GM21447 (cell line): ENCODE measurements at regions not wholly inside any gene's neighbourhood (a gene's known extent, or its start where the extent isn't known, plus 50 kb on each side); places are given as distances from the start of the nearest gene placed in this dataset.
"Not testable (repeated sequence)": the region's sequence is repeated elsewhere in the genome, so short reads cannot be mapped to it uniquely, and the experiment has no call there.

ENCODE experiments used
- ATAC-seq: cut with Tn5 transposase; IDR thresholded peaks from one replicate; pipeline ENCODE4 v1.9.1; 2021; ENCODE audit not compliant: unreplicated experiment

DNA sequence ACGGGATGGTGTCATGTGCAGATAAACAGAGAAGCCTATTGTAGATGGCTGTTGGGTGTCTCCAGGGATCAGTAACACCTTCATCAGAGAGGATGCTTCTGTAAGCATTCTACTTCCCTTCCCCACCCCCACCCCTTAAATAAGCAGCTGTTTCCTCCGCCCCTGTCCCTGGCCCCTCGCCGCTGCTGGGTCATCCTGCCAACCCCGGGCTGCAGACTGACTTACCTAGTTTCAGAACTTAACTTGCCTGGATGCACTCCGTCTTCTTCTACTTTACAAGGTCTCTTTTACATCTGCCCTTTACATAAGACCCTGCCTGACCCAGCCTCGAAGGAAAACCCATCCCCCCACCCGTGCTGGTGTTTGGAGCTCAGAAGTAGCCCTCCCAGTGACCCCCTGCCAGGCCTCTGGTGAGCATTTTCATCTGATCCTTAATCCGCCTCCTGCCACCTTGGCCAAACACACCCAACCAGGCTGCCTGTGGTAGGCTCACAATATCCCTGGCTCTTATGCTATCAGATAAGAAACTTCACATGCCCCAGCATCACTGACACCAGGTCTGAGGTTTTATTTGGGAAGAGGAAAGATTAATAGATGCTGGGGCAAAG, 103.0 kb upstream of the HES1 start:
- ATAC-seq, result no peak

DNA sequence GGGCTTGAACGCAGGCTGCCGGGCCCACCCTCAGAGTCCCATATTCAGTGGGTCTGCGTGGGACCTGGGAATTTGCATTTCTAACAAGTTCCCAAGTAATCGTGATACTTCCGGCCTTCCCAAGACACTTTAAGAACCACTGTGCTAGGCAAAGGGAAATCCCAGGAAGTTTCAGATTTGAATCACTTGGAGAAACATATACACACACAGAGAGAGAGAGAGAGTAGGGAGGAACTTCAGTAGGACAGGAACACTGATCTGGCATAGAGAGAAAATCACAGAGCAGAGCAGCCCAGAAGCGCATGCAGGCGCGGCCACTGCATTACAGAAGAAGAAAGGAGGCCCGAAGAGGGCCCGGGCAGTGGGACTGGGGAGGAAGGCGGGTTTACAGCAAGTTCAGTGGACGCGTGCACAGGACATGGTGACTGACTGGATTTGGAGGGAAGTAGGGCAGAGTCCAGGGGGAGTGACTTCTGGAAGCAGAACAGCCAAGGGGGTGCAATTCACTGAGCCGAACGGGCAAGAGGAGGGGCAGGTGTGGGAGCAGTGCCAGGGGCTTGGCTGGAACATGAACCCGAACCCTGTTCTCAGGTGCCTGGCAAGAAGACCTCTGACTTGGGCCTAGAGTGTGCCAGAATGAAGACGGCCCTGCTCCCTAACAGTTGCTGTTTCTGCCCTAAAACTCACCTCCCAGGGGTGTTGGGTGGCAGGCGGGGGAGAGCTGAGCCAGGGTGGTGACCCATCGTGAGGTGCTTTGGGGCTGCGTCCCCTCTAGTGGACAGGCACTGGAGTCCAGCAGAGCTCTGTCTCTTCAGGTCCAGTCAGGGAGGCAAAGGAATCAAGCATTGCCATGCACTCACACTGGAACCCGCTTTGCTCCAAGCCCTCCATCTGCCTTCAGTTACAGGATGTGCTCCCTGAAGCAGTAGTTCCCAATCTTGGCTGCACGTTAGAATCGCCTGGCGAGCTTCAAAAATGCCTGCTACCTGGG, 101.3 kb upstream of the HES1 start:
- ATAC-seq, result no peak

DNA sequence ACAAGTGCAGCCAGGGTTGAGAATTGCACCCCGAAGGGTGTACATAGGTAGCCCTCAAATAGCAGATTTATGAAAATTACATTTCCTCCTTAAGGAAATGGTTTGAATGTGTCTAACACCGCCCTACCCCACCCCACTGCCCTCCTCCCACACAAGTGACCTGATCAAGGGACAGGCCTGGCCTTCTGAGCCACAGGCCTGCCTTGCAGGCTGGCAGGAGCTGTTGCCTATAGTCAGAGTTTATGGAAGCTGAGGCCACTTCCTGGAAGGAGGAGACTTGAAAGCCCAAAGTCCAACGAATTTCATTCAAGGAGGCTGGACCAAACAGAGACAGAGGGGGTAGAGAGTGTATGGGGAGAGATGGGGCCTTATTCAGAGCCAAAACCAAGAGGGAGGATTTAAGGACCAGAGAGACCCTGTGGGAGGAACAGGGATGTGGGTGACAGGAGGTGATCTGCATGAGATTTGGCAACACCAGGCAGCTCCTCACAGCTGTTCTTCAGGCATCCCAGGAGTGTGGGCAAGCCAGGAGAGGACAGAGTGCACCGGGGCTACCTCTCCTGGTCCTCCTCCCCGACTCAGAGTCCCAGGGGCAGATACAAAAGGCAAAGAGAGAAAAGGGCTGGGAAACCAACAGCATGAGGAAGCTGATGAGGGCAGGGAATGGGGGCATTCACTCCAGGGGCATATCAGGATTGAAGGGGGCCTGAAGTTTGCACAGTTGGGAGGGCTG, 100.4 kb upstream of the HES1 start:
- ATAC-seq, result no peak

GRCh38 chr3:194036842-194037241, 99.1 kb upstream of the HES1 start:
- ATAC-seq, result no peak

DNA sequence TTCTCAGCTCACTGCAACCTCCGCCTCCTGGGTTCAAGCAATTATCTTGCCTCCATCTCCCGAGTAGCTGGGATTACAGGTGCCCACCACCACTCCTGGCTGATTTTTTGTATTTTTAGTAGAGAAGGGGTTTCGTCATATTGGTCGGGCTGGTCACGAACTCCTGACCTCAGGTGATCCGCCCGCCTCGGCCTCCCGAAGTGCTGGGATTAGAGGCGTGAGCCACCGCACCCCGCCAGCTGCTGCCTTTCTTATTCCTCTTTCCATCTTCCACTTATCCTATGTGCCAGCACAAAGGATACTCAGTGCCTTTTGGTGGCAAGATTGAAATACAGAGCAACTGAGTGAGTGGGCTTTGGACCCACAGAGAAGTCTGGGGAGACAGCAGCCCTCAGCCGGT, 97.6 kb upstream of the HES1 start:
- not testable (repeated sequence) for ATAC-seq

GRCh38 chr3:194038960-194039359, 97.0 kb upstream of the HES1 start:
- no peak for ATAC-seq

DNA sequence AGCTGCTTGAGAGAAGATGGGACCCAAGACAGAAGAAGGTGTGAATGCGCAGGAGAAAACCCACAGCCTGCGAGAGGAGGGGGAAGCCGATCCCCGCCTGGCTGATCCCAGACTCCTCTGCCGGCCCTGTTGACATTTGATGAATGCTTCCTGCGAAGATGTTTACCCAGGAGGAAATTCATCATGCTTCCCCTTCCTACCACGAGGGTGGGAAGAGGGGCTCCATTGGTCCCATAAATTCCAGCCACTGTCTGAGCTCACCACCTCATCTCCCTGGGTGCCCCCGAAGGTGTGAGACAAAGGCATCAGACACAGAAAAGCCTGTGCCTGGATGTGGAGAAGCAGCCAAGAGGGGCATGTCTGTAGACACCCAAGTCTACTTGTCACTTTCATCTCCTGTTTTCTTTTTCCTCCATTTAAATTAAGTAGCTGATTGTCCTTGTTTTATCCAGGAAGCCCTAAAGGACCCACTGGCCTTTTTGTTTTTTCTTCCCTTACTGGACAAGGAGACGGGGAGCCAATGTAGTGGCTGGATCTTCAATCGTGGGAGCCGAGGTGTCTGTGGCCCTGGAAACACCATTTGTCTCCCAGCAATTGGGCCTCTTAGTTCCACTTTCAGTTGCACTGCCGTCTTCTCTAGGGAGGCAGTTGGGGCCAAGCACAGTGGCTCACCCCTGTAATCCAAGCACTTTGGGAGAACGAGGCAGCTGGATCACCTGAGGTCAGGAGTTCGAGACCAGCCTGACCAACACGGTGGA, 95.3 kb upstream of the HES1 start:
- ATAC-seq, result no peak

DNA sequence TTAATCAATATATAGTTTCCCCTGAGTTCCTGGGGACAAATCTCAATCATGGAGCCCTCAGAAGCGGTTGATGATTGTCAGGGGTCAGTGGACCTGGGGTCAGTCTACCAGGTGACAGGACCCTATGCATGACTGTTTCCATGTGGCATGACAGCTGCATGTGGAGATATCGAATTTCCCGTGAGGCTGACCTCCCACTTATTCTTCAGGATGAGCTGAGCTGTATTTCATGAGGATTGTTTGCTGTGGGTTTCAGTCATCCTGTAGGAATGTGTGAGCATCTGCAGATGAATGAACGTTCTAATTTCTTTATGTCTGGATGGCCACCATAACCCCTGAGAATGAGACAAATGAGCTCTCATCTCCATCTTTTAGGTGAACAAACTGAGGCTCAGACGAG, 93.0 kb upstream of the HES1 start:
- no peak for ATAC-seq

DNA sequence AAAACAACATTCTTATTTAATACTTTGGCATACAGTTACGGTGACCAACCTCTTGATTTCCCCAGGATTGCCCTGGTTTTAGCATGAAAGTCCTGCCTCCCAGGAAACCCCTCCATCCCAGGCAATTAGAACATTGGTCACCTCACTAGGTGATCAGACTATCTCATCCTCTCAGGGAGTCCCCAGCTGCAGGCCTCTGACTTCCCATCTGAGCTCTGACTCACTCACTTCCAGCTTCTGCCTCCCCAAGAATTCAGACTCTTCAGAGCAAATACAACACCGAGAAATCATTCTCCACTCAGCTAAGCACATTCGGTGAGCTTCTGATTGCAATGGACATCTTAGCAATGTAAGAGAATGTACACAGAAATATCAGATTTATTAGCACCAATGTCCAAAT, 92.4 kb upstream of the HES1 start:
- no peak for ATAC-seq

DNA sequence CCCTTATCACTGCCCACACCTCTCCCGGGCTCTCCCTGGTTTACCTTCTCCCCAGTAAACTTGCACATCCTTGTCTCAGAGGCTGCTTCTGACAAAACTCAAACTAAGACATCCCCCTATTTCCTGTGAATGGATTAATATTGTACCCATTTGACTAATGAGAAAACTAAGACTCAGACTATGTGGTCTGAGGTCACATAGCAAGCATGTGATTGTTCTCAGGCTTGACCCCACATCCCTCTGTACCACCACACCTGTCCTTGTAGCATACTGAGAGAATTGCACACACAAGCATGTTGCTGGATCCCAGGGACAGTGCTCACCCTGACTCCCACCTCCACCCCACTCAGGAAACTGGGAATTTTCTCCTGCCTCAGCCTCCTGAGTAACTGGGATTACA, 90.7 kb upstream of the HES1 start:
- peak; percentile 90 for ATAC-seq

- no peak for ATAC-seq
These were observed 90.0 kb upstream of the HES1 start for GRCh38 chr3:194045919-194046318.

DNA sequence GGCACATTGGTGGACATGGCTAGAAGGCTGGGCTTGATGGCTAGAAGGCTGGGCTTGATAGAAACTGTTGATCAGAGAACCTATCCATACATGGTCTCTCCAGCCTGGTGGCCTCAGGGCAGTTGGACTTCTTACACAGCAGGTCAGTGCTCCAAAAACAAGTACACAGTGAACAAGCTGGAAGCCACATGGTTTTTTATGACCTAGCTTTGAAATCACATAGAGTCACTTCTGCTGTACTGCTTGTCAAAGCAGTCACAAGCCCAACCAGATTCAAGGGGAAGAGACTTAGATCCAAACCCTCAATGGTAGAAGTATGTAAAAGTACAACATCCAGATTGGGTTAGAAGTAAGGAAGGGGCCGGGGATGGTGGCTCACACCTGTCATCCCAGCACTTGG, 89.4 kb upstream of the HES1 start:
- no peak for ATAC-seq

DNA sequence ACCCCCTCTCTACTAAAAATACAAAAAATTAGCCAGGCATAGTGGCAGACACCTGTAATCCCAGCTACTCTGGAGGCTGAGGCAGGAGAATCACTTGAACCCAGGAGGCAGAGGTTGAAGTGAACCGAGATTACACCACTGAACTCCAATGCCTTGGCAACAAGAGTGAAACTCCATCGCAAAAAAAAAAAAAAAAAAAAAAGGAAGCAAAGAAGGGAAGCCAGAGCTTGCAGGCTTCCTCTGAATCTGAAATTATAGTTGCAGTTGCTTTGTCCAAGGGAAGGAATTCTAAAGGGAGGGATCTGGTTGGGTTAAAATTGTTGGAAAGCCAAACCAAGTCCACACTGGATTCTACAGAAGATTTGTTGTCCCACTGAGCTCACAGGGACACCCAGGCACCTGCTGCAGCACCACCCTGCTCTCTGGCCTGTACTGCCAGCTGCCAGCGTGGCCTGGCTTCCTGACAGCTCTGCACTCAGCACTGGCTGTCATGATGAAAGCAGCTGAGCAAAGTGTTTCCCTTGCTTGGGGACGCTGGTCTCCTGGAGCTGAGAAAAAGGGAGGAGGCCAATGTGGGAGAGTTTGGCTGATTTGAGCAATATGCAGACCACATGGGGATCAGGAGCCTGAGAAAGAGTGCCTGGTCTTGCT, 88.8 kb upstream of the HES1 start:
- peak; percentile 46 for ATAC-seq

DNA sequence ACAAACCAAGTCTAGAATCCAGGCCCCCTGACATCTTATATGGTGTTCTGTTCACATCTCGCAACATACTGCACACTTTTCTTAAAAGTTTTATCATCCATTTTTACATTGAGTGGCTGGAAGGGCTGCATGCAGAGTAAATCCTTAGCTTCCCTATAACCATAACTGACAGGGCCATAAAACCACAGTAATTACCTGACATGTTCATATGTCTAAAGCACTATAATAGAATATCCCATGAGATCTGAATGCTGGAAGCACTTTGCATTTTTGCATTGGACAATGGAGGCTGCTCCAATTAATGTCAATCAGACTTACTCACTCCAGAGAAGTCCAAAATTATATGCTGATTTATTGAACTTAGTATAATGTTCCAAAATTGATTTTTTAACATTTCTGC, 86.6 kb upstream of the HES1 start:
- ATAC-seq, result no peak

GRCh38 chr3:194050782-194051320, 85.1 kb upstream of the HES1 start:
- ATAC-seq, result no peak

DNA sequence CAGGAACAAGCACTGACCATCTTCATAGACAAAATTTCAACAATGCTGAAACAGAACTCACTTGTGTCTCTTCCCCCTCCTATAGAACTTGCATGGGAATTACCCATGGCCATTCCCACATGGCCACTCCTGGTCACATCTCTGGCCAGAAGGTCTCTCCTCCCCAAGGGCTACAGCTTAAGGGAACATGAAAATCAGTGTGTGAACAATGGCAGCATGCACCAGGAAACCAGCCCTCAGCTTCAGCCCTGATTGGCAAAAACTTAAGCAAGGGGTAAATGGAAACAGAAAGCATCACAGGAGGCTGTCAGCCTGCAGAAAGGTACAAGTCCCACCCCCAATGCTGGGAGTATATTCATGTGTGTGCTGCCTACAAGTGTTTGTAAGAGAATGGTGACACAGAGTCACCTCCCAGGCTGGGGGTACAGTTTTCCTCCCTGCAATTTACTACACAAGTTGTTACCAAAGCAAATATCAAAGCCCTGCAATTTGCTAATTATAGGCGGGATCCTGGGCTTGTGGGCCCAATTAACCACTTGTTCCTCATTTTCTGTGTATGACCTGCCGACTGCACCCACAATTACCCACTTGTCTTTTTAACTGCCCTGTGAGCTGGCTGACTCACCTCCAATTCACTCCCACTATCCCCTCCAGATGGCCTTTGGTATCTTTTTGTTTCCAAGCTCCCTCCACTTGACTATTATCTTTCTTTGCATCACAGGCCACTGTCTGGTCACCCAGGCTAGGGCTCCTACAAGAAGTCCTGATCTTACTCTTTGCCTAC, 84.4 kb upstream of the HES1 start:
- no peak for ATAC-seq

DNA sequence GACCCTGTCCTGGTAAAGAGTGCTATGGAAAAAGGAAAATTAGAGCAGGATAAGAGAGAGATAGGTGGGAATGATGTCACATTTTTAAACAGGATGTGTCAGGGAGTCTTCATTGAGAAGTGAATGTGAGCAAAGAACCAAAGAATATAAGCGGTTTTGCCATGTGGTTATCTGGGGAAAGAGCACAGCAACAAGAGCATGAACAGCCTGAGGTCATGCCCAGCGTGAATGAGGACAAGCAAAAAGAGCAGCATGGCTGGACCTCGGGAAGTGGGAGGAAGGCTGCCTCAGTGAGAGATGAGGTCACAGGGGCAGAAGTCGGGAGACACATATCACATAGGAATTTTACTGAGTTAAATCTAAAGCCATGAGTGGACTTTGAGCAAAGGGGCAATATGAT, 82.8 kb upstream of the HES1 start:
- no peak for ATAC-seq

DNA sequence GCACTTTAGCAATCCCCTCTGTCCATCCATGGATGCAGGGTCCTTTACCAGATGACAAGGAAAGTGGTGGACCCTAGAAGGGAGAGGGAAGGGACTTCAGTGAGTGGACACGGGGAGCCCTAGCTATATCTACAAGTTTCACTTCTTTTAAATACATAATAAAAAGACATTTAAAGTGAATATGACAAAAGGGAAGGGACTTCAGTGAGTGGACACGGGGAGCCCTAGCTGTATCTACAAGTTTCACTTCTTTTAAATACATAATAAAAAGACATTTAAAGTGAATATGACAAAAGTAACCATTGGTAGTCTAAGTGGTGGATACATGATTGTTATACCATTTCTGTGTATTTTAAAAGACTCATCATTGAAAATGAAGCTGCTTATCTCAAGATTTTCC, 81.9 kb upstream of the HES1 start:
- no peak for ATAC-seq

GRCh38 chr3:194054540-194054939, 81.4 kb upstream of the HES1 start:
- no peak for ATAC-seq

- ATAC-seq, result no peak
These were observed 81.0 kb upstream of the HES1 start for GRCh38 chr3:194054961-194055360.
